Iris pigment epithelial cell (primary cell): ENCODE measurements at regions not wholly inside any gene's neighbourhood (a gene's known extent, or its start where the extent isn't known, plus 50 kb on each side); places are given as distances from the start of the nearest gene placed in this dataset.

ENCODE experiments used
- DNase-seq: peaks from one replicate; pipeline ENCODE4 v3.0.0-alpha.2; 2011; ENCODE audit warnings: low read depth

GRCh38 chr2:196224756-196225155, 53.4 kb upstream of the STK17B start:
- no peak for DNase-seq

GRCh38 chr2:196225213-196225612, 53.8 kb upstream of the STK17B start:
- peak; percentile 51 for DNase-seq

GRCh38 chr2:196226058-196226706, 54.8 kb upstream of the STK17B start:
- DNase-seq: no peak

GRCh38 chr2:196226707-196227065, 55.3 kb upstream of the STK17B start:
- DNase-seq: no peak

- no peak for DNase-seq
These were observed 57.6 kb upstream of the STK17B start for GRCh38 chr2:196229013-196229412.

- DNase-seq: no peak
These were observed 58.9 kb upstream of the STK17B start for GRCh38 chr2:196230061-196230854.

GRCh38 chr2:196233021-196233804, 61.8 kb upstream of the STK17B start:
- peak; percentile 65 for DNase-seq

GRCh38 chr2:196233805-196234475, 62.6 kb upstream of the STK17B start:
- no peak for DNase-seq

GRCh38 chr2:196234672-196235071, 63.3 kb upstream of the STK17B start:
- peak; percentile 90 for DNase-seq

- no peak for DNase-seq
These were observed 67.5 kb upstream of the STK17B start for GRCh38 chr2:196238836-196239380.

GRCh38 chr2:196239622-196240587, 68.5 kb upstream of the STK17B start:
- peak; percentile 91 for DNase-seq

- DNase-seq: no peak
These were observed 69.8 kb upstream of the STK17B start for GRCh38 chr2:196241175-196241574.

- peak; percentile 60 for DNase-seq
These were observed 70.8 kb upstream of the STK17B start for GRCh38 chr2:196242131-196242620.

GRCh38 chr2:196244516-196244915, 73.1 kb upstream of the STK17B start:
- no peak for DNase-seq

GRCh38 chr2:196244966-196245365, 73.6 kb upstream of the STK17B start:
- peak; percentile 55 for DNase-seq

GRCh38 chr2:196245378-196246140, 74.2 kb upstream of the STK17B start:
- DNase-seq: no peak

GRCh38 chr2:196247114-196247975, 76.0 kb upstream of the STK17B start:
- peak; percentile 41 for DNase-seq

- no peak for DNase-seq
These were observed 76.5 kb upstream of the STK17B start for GRCh38 chr2:196247976-196248280.

- DNase-seq: no peak
These were observed 77.2 kb upstream of the STK17B start for GRCh38 chr2:196248467-196249094.
